GM12878 (cell line): ENCODE measurements at regions not wholly inside any gene's neighbourhood (a gene's known extent, or its start where the extent isn't known, plus 50 kb on each side); places are given as distances from the start of the nearest gene placed in this dataset.

Experiments used
- ATF3 ChIP-seq: IDR thresholded peaks from 2 replicates; pipeline ENCODE4 v1.6.1; 2011; ENCODE audit warnings: low read depth, mild to moderate bottlenecking, low read length, moderate library complexity, borderline replicate concordance; ENCODE audit errors: extremely low read depth
- BACH1 ChIP-seq: fragments of 450-650 bp; IDR thresholded peaks from 2 replicates; pipeline ENCODE4 v1.6.1; 2017; ENCODE audit warnings: mild to moderate bottlenecking, borderline replicate concordance
- BMI1 ChIP-seq: fragments of 450-650 bp; IDR thresholded peaks from 2 replicates; pipeline ENCODE4 v1.6.1; 2016; ENCODE audit warnings: mild to moderate bottlenecking, moderate library complexity, borderline replicate concordance
- MEF2A ChIP-seq: IDR thresholded peaks from 2 replicates; pipeline ENCODE4 v1.6.1; 2011; ENCODE audit warnings: low read depth, mild to moderate bottlenecking, low read length, moderate library complexity; ENCODE audit not compliant: insufficient read depth
- MTA2 ChIP-seq: fragments of 450-650 bp; IDR thresholded peaks from 2 replicates; pipeline ENCODE4 v1.6.1; 2016; ENCODE audit warnings: low read depth, mild to moderate bottlenecking, moderate library complexity
- NFXL1 ChIP-seq: fragments of 450-650 bp; IDR thresholded peaks from 2 replicates; pipeline ENCODE4 v1.6.1; 2017; ENCODE audit warnings: antibody characterized with exemption, mild to moderate bottlenecking, borderline replicate concordance
- NFYB ChIP-seq: IDR thresholded peaks from 2 replicates; pipeline ENCODE4 v1.6.1; 2011; ENCODE audit warnings: low read depth, mild to moderate bottlenecking, low read length, improper control_type of control experiment, moderate library complexity; ENCODE audit not compliant: insufficient read depth
- NKRF ChIP-seq: fragments of 450-650 bp; conservative IDR thresholded peaks from 2 replicates; pipeline ENCODE4 v1.6.1; 2017; ENCODE audit warnings: mild to moderate bottlenecking, moderate library complexity
- NRF1 ChIP-seq: conservative IDR thresholded peaks from 2 replicates; pipeline ENCODE4 v1.6.1; 2011; ENCODE audit warnings: mild to moderate bottlenecking, low read depth, low read length, improper control_type of control experiment
- POLR2A ChIP-seq: IDR thresholded peaks from 2 replicates; pipeline ENCODE4 v1.6.1; 2011; ENCODE audit warnings: low read depth, mild to moderate bottlenecking, low read length
- RFX5 ChIP-seq: IDR thresholded peaks from 2 replicates; pipeline ENCODE4 v1.6.1; 2011; ENCODE audit warnings: low read depth, low read length, improper control_type of control experiment
- SKIL ChIP-seq: fragments of 450-650 bp; IDR thresholded peaks from 2 replicates; pipeline ENCODE4 v1.6.1; 2017; ENCODE audit warnings: mild to moderate bottlenecking, low read depth, inconsistent platforms; ENCODE audit not compliant: poor library complexity, severe bottlenecking
- STAT1 ChIP-seq: fragments of 450-650 bp; conservative IDR thresholded peaks from 2 replicates; pipeline ENCODE4 v1.6.1; 2014; ENCODE audit warnings: antibody characterized with exemption, mild to moderate bottlenecking
- ZNF24 ChIP-seq: fragments of 450-650 bp; IDR thresholded peaks from 2 replicates; pipeline ENCODE4 v1.6.1; 2017; ENCODE audit warnings: antibody characterized with exemption, mild to moderate bottlenecking
- TF ChIP-seq, protein P1 (sequence below): IDR thresholded peaks from 2 replicates; pipeline ENCODE4 v1.6.1; 2011; ENCODE audit warnings: low read depth, low read length, improper control_type of control experiment, borderline replicate concordance
- TF ChIP-seq, protein P2 (sequence below): fragments of 450-650 bp; IDR thresholded peaks from 2 replicates; pipeline ENCODE4 v1.6.1; 2018; ENCODE audit warnings: borderline replicate concordance, mild to moderate bottlenecking; ENCODE audit not compliant: partially characterized antibody
- TF ChIP-seq, protein P3 (sequence below): IDR thresholded peaks from 2 replicates; pipeline ENCODE4 v1.6.1; 2012; ENCODE audit warnings: improper control_type of control experiment, low read depth, low read length; ENCODE audit not compliant: insufficient replicate concordance

GRCh38 chr14:97377550-97377949 lies 580.4 kb downstream of the VRK1 start (continued):
- TF ChIP-seq, protein P1, sequence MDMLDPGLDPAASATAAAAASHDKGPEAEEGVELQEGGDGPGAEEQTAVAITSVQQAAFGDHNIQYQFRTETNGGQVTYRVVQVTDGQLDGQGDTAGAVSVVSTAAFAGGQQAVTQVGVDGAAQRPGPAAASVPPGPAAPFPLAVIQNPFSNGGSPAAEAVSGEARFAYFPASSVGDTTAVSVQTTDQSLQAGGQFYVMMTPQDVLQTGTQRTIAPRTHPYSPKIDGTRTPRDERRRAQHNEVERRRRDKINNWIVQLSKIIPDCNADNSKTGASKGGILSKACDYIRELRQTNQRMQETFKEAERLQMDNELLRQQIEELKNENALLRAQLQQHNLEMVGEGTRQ: no peak
- no peak for TF ChIP-seq NRF1
- no peak for TF ChIP-seq MEF2A
- TF ChIP-seq STAT1: no peak
- TF ChIP-seq, protein P2, sequence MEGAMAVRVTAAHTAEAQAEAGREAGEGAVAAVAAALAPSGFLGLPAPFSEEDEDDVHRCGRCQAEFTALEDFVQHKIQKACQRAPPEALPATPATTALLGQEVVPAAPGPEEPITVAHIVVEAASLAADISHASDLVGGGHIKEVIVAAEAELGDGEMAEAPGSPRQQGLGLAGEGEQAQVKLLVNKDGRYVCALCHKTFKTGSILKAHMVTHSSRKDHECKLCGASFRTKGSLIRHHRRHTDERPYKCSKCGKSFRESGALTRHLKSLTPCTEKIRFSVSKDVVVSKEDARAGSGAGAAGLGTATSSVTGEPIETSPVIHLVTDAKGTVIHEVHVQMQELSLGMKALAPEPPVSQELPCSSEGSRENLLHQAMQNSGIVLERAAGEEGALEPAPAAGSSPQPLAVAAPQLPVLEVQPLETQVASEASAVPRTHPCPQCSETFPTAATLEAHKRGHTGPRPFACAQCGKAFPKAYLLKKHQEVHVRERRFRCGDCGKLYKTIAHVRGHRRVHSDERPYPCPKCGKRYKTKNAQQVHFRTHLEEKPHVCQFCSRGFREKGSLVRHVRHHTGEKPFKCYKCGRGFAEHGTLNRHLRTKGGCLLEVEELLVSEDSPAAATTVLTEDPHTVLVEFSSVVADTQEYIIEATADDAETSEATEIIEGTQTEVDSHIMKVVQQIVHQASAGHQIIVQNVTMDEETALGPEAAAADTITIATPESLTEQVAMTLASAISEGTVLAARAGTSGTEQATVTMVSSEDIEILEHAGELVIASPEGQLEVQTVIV: no peak
- no peak for TF ChIP-seq ATF3
- TF ChIP-seq, protein P3, sequence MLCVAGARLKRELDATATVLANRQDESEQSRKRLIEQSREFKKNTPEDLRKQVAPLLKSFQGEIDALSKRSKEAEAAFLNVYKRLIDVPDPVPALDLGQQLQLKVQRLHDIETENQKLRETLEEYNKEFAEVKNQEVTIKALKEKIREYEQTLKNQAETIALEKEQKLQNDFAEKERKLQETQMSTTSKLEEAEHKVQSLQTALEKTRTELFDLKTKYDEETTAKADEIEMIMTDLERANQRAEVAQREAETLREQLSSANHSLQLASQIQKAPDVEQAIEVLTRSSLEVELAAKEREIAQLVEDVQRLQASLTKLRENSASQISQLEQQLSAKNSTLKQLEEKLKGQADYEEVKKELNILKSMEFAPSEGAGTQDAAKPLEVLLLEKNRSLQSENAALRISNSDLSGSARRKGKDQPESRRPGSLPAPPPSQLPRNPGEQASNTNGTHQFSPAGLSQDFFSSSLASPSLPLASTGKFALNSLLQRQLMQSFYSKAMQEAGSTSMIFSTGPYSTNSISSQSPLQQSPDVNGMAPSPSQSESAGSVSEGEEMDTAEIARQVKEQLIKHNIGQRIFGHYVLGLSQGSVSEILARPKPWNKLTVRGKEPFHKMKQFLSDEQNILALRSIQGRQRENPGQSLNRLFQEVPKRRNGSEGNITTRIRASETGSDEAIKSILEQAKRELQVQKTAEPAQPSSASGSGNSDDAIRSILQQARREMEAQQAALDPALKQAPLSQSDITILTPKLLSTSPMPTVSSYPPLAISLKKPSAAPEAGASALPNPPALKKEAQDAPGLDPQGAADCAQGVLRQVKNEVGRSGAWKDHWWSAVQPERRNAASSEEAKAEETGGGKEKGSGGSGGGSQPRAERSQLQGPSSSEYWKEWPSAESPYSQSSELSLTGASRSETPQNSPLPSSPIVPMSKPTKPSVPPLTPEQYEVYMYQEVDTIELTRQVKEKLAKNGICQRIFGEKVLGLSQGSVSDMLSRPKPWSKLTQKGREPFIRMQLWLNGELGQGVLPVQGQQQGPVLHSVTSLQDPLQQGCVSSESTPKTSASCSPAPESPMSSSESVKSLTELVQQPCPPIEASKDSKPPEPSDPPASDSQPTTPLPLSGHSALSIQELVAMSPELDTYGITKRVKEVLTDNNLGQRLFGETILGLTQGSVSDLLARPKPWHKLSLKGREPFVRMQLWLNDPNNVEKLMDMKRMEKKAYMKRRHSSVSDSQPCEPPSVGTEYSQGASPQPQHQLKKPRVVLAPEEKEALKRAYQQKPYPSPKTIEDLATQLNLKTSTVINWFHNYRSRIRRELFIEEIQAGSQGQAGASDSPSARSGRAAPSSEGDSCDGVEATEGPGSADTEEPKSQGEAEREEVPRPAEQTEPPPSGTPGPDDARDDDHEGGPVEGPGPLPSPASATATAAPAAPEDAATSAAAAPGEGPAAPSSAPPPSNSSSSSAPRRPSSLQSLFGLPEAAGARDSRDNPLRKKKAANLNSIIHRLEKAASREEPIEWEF: no peak
- no peak for TF ChIP-seq NKRF
- no peak for TF ChIP-seq ZNF24
- peak; percentile 40; the same call in 1 of the 2 replicates for TF ChIP-seq BMI1
- TF ChIP-seq BACH1: no peak
- peak; percentile 94 for TF ChIP-seq MTA2
- peak; percentile 87 for TF ChIP-seq RFX5
- TF ChIP-seq POLR2A: no peak
- no peak for TF ChIP-seq SKIL
- 0 out of 2 replicates have a peak, but pooled peaks have one; percentile 6 for TF ChIP-seq NFYB
- no peak for TF ChIP-seq NFXL1
